ENCODE measurements at regions not wholly inside any gene's neighbourhood (a gene's known extent, or its start where the extent isn't known, plus 50 kb on each side); places are given as distances from the start of the nearest gene placed in this dataset.

- DNase-seq (ENCODE audit: low spot score), result peak; percentile 63
These were observed 354.1 kb upstream of the SEMA3A start for GRCh38 chr7:84548366-84549365.

GRCh38 chr7:84547331-84547730 lies 352.7 kb upstream of the SEMA3A start:
- no peak for DNase-seq (ENCODE audit: low spot score)

- no peak for DNase-seq (ENCODE audit: low spot score)
These were observed 351.8 kb upstream of the SEMA3A start for GRCh38 chr7:84546403-84546802.

GRCh38 chr7:84538268-84538667 lies 343.7 kb upstream of the SEMA3A start:
- DNase-seq (ENCODE audit: low spot score), result no peak

GRCh38 chr7:84536271-84536870 lies 341.8 kb upstream of the SEMA3A start:
- peak; percentile 46 for DNase-seq (ENCODE audit: low spot score)

GRCh38 chr7:84535580-84536270 lies 341.1 kb upstream of the SEMA3A start:
- DNase-seq (ENCODE audit: low spot score), result no peak

- no peak for DNase-seq (ENCODE audit: low spot score)
These were observed 338.6 kb upstream of the SEMA3A start for GRCh38 chr7:84533182-84533581.

GRCh38 chr7:84532196-84532595 lies 337.6 kb upstream of the SEMA3A start:
- DNase-seq (ENCODE audit: low spot score), result no peak

- DNase-seq (ENCODE audit: low spot score), result peak; percentile 43
These were observed 335.1 kb upstream of the SEMA3A start for GRCh38 chr7:84529480-84530205.

- no peak for DNase-seq (ENCODE audit: low spot score)
These were observed 334.3 kb upstream of the SEMA3A start for GRCh38 chr7:84528756-84529479.

- peak; percentile 67 for DNase-seq (ENCODE audit: low spot score)
These were observed 330.4 kb upstream of the SEMA3A start for GRCh38 chr7:84524714-84525694.

GRCh38 chr7:84513061-84513460 lies 318.5 kb upstream of the SEMA3A start:
- DNase-seq (ENCODE audit: low spot score), result no peak

GRCh38 chr7:84512055-84512454 lies 317.5 kb upstream of the SEMA3A start:
- no peak for DNase-seq (ENCODE audit: low spot score)

GRCh38 chr7:84510505-84510904 lies 315.9 kb upstream of the SEMA3A start:
- peak; percentile 46 for DNase-seq (ENCODE audit: low spot score)

- no peak for DNase-seq (ENCODE audit: low spot score)
These were observed 314.9 kb upstream of the SEMA3A start for GRCh38 chr7:84509522-84509921.

- no peak for DNase-seq (ENCODE audit: low spot score)
These were observed 314.0 kb upstream of the SEMA3A start for GRCh38 chr7:84508606-84509005.

- DNase-seq (ENCODE audit: low spot score), result no peak
These were observed 312.9 kb upstream of the SEMA3A start for GRCh38 chr7:84507529-84507928.

- DNase-seq (ENCODE audit: low spot score), result peak; percentile 23
These were observed 311.6 kb upstream of the SEMA3A start for GRCh38 chr7:84506151-84506550.

- no peak for DNase-seq (ENCODE audit: low spot score)
These were observed 307.6 kb upstream of the SEMA3A start for GRCh38 chr7:84502239-84502638.

- DNase-seq (ENCODE audit: low spot score), result no peak
These were observed 303.3 kb upstream of the SEMA3A start for GRCh38 chr7:84497873-84498272.
